Gastroesophageal sphincter (tissue), 4 donors: ENCODE measurements at regions not wholly inside any gene's neighbourhood (a gene's known extent, or its start where the extent isn't known, plus 50 kb on each side); places are given as distances from the start of the nearest gene placed in this dataset.

Experiments used
- ATAC-seq: fragments of 150-250 bp; one replicate; pipeline ENCODE4 v1.9.1; 2016; ENCODE audit warnings: mild to moderate bottlenecking, moderate library complexity
- H3K27ac ChIP-seq, 4 donors: fragments of 200-600 bp; sonication (generic) in 3 of 4; 1 replicate in 3 of 4; 2 replicates in 1 of 4; pipeline ENCODE4 v1.5.1; 2016 to 2019
- H3K27me3 ChIP-seq: fragments of 200-600 bp; sonication (generic); one replicate; pipeline ENCODE4 v1.5.1; 2019
- H3K36me3 ChIP-seq, 2 donors: fragments of 200-600 bp; sonication (generic); one replicate each; pipeline ENCODE4 v1.5.1; 2019; ENCODE audit warnings: control low read depth in 1 of 2
- H3K4me1 ChIP-seq, 3 donors: fragments of 200-600 bp; sonication (generic); 1 replicate in 2 of 3; 2 replicates in 1 of 3; pipeline ENCODE4 v1.5.1; 2016 to 2019; ENCODE audit warnings: control low read depth in 2 of 3
- H3K4me3 ChIP-seq, 2 donors: fragments of 200-600 bp; sonication (generic); one replicate each; pipeline ENCODE4 v1.5.1; 2019; ENCODE audit warnings: mild to moderate bottlenecking in 1 of 2, moderate library complexity in 1 of 2
- H3K9me3 ChIP-seq, 3 donors: fragments of 200-600 bp; sonication (generic); one replicate each; pipeline ENCODE4 v1.5.1; 2017 to 2019; ENCODE audit warnings: control low read depth in 2 of 3
- CTCF ChIP-seq, 4 experiments: fragments of 200-600 bp in 2 of 4; fragments of 450-650 bp in 2 of 4; sonication (generic) in 1 of 4; IDR thresholded peaks; one replicate each; pipeline ENCODE4 v1.5.1; 2017 to 2019; ENCODE audit warnings: antibody characterized with exemption in 4 of 4, mild to moderate bottlenecking in 2 of 4, moderate library complexity in 2 of 4
- EP300 ChIP-seq: sonication (generic); formaldehyde crosslinking; IDR thresholded peaks from one replicate; pipeline ENCODE4 v1.6.1; 2017; ENCODE audit warnings: antibody characterized with exemption, mild to moderate bottlenecking
- POLR2A ChIP-seq, 2 donors: fragments of 450-650 bp; IDR thresholded peaks; one replicate each; pipeline ENCODE4 v1.6.1; 2017; ENCODE audit warnings: antibody characterized with exemption in 2 of 2, mild to moderate bottlenecking in 2 of 2, moderate library complexity in 1 of 2
- POLR2AphosphoS5 ChIP-seq: sonication (generic); formaldehyde crosslinking; IDR thresholded peaks from one replicate; pipeline ENCODE4 v1.6.1; 2017; ENCODE audit warnings: antibody characterized with exemption
- WGBS, 2 donors: methylation state at CpG; one replicate each; pipeline ENCODE4 v1.1.5; 2018; ENCODE audit warnings: low coverage in 1 of 2; 5-methylcytosine and 5-hydroxymethylcytosine counted together

GRCh38 chr2:18301421-18302139 lies 258.9 kb downstream of the RDH14 start:
- ATAC-seq = no peak
- no peak for TF ChIP-seq POLR2AphosphoS5
- no peak for TF ChIP-seq POLR2A (IDR thresholded peaks at IDR 0.05)
- TF ChIP-seq CTCF (IDR thresholded peaks at IDR 0.05) = no peak
- TF ChIP-seq EP300 = no peak
- 94 to 95% methylated on average over 2 of the region's 2 CpGs for WGBS, 2 donors

GRCh38 chr2:18299423-18300212 lies 260.8 kb downstream of the RDH14 start:
- Histone ChIP-seq H3K4me1 (no peaks in the 10 kb centered on the region), H3K36me3 (no peaks in the 10 kb centered on the region), H3K27ac (no peak overlapping the region), H3K9me3 (no peaks in the 10 kb centered on the region), H3K4me3 (no peak overlapping the region), H3K27me3 (no peaks in the 10 kb centered on the region)
- no peak for TF ChIP-seq CTCF (IDR thresholded peaks at IDR 0.05)
- TF ChIP-seq POLR2AphosphoS5 = no peak
- no peak for TF ChIP-seq EP300
- TF ChIP-seq POLR2A (IDR thresholded peaks at IDR 0.05) = no peak
- no peak for ATAC-seq
- WGBS, 2 donors = 68 to 70% methylated on average over 9 of the region's 9 CpGs

More at GRCh38 chr2:18301421-18302139, 258.9 kb downstream of the RDH14 start:
- no peak overlapping the region for H3K27ac ChIP-seq
- no peaks in the 10 kb centered on the region for H3K9me3 ChIP-seq
- H3K4me3 ChIP-seq = no peak overlapping the region
- no peaks in the 10 kb centered on the region for H3K27me3 ChIP-seq
- H3K36me3 ChIP-seq = no peaks in the 10 kb centered on the region
- H3K4me1 ChIP-seq = no peaks in the 10 kb centered on the region

- Histone ChIP-seq H3K4me1 (no peaks in the 10 kb centered on the region), H3K27me3 (no peaks in the 10 kb centered on the region), H3K36me3 (no peaks in the 10 kb centered on the region), H3K9me3 (no peaks in the 10 kb centered on the region), H3K27ac (no peak overlapping the region), H3K4me3 (no peak overlapping the region)
- no peak for ATAC-seq
- WGBS, 2 donors = 77 to 85% methylated on average over 6 of the region's 6 CpGs
- no peak for TF ChIP-seq EP300
- no peak for TF ChIP-seq POLR2AphosphoS5
- no peak for TF ChIP-seq POLR2A (IDR thresholded peaks at IDR 0.05)
- no peak for TF ChIP-seq CTCF (IDR thresholded peaks at IDR 0.05)
Observed at GRCh38 chr2:18297534-18298058, 262.9 kb downstream of the RDH14 start.

- Histone ChIP-seq H3K36me3 (no peaks in the 10 kb centered on the region), H3K27me3 (no peaks in the 10 kb centered on the region), H3K9me3 (no peaks in the 10 kb centered on the region), H3K4me1 (no peaks in the 10 kb centered on the region), H3K4me3 (no peak overlapping the region), H3K27ac (no peak overlapping the region)
- ATAC-seq = no peak
- TF ChIP-seq CTCF (IDR thresholded peaks at IDR 0.05) (no peak), POLR2A (IDR thresholded peaks at IDR 0.05) (no peak), EP300 (no peak), POLR2AphosphoS5 (no peak)
Observed at GRCh38 chr2:18290386-18290785, 270.1 kb downstream of the RDH14 start.
